ENCODE measurements at regions not wholly inside any gene's neighbourhood (a gene's known extent, or its start where the extent isn't known, plus 50 kb on each side); places are given as distances from the start of the nearest gene placed in this dataset.

DNA sequence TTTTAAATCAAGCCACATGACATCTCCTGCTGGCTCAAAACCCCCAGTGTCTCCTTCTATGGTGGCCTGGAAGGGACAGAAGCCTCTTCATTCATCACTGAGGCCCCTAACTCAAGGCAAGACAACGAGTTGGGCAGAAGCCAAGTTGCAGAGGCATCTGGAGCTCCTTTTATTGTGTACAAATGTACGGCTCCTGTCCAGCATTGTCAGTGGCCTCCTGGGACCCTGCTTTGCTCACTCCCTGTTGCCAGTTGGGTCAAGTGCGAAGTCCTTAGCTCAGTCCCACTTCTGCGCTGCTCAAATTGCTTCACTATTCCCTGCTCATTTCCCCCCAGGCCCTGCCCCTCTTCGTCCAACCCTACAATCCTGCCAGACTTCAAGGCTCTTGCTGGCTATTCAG, 181.2 kb upstream of the PMEPA1 start:
- DNase-seq = no peak

- DNase-seq = no peak
Measured at GRCh38 chr20:57890202-57890800, 180.5 kb upstream of the PMEPA1 start.

GRCh38 chr20:57888591-57888990, 178.8 kb upstream of the PMEPA1 start:
- no peak for DNase-seq

DNA sequence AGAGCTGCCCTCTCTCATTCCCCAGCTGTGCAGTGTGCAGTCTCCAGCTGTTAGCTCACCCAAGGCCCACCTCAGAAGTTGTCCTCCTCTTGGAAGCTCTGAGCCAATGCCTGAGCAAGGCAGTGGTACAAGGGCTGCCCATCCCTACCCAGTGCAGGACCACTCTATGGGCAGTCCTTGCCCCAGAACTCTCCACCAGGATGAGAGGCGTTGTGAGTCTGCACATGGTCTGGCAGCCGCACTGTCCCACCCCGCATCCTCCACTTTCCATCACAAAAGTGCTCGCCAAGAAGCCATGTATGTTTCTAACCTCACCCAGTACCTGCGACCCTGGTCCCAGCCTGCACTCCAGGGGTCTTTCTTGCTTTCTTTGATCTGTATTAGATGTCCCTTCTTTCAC, 175.1 kb upstream of the PMEPA1 start:
- DNase-seq = no peak

DNA sequence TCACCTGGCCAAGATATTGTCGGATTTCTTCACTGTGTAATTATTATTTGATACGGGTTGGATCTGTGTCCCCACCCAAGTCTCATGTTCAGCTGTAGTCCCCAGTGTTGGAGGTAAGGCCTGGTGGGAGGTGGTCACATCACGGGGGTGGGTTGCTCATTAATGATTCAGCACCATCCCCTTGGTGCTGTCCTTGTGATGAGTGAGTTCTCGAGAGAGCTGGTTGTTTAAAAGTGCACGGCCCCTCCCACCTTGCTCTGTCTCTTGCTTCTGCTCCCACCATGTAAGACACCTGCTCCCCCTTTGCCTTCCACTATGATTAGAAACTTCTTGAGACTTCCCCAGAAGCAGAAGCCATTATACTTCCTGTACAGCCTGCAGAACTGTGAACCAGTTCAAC, 173.9 kb upstream of the PMEPA1 start:
- no peak for DNase-seq

GRCh38 chr20:57883224-57883623, 173.4 kb upstream of the PMEPA1 start:
- no peak for DNase-seq

- no peak for DNase-seq
Measured at GRCh38 chr20:57882451-57883161, 172.8 kb upstream of the PMEPA1 start.

GRCh38 chr20:57881466-57882385, 171.9 kb upstream of the PMEPA1 start:
- no peak for DNase-seq

- DNase-seq = no peak
Measured at GRCh38 chr20:57880571-57880892, 170.7 kb upstream of the PMEPA1 start.

GRCh38 chr20:57879779-57880570, 170.2 kb upstream of the PMEPA1 start:
- no peak for DNase-seq

GRCh38 chr20:57879437-57879778, 169.6 kb upstream of the PMEPA1 start:
- DNase-seq = no peak

- no peak for DNase-seq
Measured at GRCh38 chr20:57878786-57879424, 169.1 kb upstream of the PMEPA1 start.

DNA sequence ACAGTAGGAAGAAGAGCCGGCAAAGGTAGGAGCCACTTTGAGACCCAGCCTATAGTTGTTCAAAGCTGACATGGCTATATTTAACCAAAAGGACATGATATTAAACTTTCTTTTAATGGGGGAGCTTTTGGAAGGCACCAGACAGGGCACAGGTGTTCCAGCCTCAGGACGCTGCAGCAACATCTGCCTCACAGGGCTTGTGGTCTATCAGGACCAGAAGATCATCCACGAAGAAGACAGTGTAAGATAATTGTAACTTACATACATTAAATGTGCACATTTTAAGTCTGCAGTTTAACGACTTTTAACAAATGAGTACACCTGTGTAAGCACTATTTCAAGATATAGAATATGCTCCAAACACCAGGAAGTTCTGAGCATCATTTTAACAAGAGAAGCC, 168.2 kb upstream of the PMEPA1 start:
- DNase-seq = no peak

DNA sequence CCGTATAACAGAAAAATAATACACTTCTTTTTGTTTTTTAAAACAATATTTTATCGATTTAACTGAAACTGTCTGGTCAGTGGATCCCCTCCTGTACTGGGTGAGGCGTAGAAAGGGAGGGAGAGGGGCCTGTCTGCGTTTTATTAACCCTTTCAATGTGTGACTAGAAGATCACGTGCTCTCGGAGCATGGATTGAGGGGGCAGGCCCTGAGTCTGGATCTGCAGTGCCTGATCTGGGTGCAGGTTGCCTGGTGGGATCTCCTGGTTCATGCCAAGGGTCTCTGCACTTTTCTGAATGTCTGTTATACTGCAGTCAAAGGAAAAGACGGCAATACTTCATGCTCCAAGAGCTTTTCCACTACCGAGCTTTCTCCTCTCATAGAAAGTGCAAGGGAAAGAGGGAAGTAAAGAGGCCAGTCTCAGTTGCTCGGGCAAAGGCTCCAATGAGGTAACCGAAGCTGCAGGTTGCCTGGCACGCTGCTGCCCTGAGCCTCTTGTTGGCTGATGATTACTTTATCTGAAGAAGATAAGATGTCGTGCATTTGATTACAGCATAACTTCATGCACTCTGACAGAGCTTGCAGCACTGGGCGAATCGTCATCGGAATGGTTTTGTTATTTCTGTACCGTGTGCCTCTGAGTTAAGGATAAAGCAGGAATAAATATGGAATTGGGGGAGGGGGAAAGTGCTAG, 167.5 kb upstream of the PMEPA1 start:
- no peak for DNase-seq

DNA sequence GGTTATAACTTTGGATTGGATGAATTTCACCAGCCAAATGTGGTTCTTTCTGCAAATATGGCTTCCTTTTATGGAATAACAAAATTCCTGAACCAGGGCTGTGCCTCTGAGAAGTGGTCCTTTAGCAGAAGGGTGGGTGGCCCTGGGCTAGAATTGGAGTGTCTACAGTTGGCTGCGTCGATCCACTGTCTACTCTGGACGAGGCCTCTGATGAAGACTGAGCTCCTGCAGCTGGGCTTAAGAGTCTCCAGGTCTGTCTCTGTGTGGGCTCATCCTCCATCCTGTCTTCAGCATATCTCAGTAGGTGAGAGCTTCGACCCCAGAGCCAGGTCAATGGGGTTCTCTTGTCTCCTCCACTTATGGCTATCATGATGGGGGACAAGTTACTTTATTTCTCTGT, 166.3 kb upstream of the PMEPA1 start:
- DNase-seq = no peak

DNA sequence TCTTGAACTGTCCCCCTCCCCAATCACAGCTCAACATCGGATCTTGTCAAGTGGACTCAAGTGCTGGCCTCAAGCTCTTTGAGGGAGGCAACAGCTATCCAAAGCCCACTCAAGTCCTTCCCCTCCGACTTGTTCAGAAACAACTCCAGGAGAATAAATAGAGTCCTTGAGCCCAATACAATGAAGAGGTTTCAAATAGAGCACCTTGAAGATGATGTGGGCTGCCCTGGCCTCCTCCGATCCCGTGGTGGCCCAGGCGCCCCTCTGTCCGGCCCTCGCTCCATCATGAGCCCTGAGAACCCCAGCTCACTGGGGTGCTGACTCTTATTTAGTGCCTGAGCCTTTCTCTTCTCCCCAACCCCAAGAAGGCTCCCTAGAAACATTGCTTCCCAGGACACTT, 164.3 kb upstream of the PMEPA1 start:
- DNase-seq = no peak

- no peak for DNase-seq
Measured at GRCh38 chr20:57872816-57873409, 163.1 kb upstream of the PMEPA1 start.

- DNase-seq = no peak
Measured at GRCh38 chr20:57871237-57871632, 161.4 kb upstream of the PMEPA1 start.

GRCh38 chr20:57870597-57871236, 160.9 kb upstream of the PMEPA1 start:
- no peak for DNase-seq

DNA sequence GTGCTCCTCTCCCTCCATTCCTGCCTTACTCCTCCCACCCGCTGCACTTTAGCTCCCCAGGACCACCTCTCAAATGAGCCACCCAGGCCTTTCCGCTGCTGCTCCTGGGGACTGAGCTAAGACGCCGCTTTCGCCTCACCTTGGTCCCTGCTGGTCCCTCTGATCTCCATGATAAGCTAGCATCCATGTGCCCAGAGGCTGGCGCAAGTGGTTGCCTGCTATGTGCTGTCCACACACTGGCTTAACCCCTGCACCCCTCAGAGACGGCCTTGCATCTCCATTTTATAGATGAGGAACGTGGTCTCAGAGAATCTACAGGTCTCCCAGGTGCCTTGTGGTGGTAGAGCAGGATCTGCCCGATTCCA, 160.1 kb upstream of the PMEPA1 start:
- DNase-seq = no peak

- DNase-seq = no peak
Measured at GRCh38 chr20:57869291-57869950, 159.6 kb upstream of the PMEPA1 start.
